ENCODE measurements at regions not wholly inside any gene's neighbourhood (a gene's known extent, or its start where the extent isn't known, plus 50 kb on each side); places are given as distances from the start of the nearest gene placed in this dataset.

DNA sequence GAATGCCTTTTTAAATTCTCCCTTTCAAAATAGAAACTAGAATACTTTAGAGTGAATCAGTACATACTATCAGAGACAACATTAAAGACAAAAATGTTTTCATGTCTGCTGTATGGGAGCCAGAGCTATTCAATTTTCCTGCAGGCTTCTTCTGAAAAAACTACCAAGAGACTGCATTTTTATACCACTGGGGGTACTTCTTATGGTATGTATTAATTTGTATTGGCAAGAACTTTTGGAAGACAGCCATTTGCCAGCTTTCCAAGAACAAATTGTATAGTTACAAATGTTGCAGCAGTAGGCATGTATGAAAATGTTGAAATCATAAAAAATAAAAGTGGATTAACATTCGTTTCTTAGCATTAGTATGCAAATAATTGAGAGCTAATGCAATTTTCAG is 1010.0 kb upstream of the CADM2 start:
- Histone ChIP-seq H3K4me1 (no peaks in the 10 kb centered on the region), H3K36me3 (no peaks in the 10 kb centered on the region), H3K9me3 (no peaks in the 10 kb centered on the region), H3K27ac (no peak overlapping the region), H3K27me3 (no peaks in the 10 kb centered on the region), H3K4me3 (no peak overlapping the region)
- TF ChIP-seq, protein P1, sequence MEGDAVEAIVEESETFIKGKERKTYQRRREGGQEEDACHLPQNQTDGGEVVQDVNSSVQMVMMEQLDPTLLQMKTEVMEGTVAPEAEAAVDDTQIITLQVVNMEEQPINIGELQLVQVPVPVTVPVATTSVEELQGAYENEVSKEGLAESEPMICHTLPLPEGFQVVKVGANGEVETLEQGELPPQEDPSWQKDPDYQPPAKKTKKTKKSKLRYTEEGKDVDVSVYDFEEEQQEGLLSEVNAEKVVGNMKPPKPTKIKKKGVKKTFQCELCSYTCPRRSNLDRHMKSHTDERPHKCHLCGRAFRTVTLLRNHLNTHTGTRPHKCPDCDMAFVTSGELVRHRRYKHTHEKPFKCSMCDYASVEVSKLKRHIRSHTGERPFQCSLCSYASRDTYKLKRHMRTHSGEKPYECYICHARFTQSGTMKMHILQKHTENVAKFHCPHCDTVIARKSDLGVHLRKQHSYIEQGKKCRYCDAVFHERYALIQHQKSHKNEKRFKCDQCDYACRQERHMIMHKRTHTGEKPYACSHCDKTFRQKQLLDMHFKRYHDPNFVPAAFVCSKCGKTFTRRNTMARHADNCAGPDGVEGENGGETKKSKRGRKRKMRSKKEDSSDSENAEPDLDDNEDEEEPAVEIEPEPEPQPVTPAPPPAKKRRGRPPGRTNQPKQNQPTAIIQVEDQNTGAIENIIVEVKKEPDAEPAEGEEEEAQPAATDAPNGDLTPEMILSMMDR (IDR thresholded peaks at IDR 0.05): no peak
- intact Hi-C loops (cut with DNase I; ENCODE audit: low total_unique reads): no loop called here
- no peak for DNase-seq

DNA sequence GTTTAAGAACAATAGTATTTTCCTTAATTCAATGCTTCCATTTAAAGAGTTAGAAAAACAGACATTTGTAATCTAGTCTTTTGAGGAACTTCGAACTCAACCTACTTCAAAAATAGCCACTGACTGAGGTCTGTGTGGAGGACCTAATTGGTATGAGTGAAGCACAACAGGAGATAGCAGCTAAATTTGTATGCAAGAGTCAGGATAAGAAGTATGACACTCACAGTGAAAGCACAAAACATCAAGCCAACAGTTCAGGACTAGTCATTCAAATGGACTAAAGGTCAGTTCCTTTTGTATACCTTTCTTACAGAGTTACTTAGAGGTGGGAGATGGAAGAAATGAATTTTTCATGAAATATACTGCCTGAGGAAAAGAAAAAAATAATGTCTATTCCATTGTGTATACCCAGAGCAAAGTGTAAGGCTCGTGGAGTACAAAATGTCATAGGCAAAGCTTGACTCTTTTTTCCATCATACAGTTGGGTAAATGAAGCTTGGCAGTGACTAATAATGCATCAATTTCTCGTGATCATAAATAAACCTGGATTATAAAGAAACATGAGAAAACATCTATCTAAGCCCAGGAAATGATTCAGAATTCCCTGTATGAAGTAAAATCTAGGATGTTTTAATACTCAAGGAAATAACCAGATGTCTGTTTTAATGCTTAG is 1005.2 kb upstream of the CADM2 start:
- no peaks in the 10 kb centered on the region for H3K27me3 ChIP-seq
- no peaks in the 10 kb centered on the region for H3K4me1 ChIP-seq
- TF ChIP-seq, protein P1 (IDR thresholded peaks at IDR 0.05): no peak
- intact Hi-C loops (cut with DNase I; ENCODE audit: low total_unique reads): no loop called here
- H3K27ac ChIP-seq: no peak overlapping the region
- H3K9me3 ChIP-seq: no peaks in the 10 kb centered on the region
- H3K36me3 ChIP-seq: no peaks in the 10 kb centered on the region
- H3K4me3 ChIP-seq: no peak overlapping the region
- DNase-seq: no peak

DNA sequence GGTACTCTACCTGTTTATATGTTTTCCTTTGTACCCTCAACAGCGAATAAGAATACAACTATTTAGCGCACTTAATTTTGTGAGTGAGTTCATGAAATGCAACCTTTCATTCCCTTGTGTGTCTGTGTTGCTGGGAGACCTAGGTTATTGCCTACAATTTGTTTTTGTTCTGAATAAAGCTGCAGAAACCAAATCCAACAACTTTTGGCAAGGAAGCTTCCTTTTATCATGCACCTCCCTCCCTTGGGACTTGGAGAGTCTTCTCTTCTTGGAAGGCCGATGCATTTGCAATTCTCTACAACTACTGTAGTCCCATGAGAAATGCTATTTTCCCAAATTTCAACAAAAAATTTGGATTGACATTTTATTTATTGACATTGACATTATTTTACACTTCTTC is 1002.4 kb upstream of the CADM2 start:
- DNase-seq: no peak
- Histone ChIP-seq H3K9me3 (no peaks in the 10 kb centered on the region), H3K36me3 (no peaks in the 10 kb centered on the region), H3K27ac (no peak overlapping the region), H3K4me1 (no peaks in the 10 kb centered on the region), H3K27me3 (no peaks in the 10 kb centered on the region), H3K4me3 (no peak overlapping the region)
- intact Hi-C loops (cut with DNase I; ENCODE audit: low total_unique reads): no loop called here
- TF ChIP-seq, protein P1 (IDR thresholded peaks at IDR 0.05): no peak

DNA sequence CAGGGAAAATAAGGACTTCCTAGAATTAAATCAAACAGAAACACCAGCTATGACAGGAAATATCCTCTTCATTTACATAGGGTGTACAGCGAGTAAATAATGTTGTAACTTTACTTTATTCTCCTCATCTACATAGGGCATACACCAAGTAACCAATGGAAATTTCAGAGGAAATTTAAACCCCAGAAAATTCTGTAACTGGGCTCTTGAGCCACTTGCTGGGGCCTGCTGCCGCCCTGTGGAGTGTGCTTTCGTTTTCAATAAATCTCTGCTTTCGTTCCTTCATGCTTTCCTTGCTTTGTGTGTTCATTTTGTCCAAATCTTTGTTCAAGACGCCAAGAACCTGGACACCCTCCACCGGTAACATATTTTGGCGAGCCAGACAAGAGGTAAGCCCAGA is 990.4 kb upstream of the CADM2 start:
- intact Hi-C loops (cut with DNase I; ENCODE audit: low total_unique reads): no loop called here
- H3K36me3 ChIP-seq: no peaks in the 10 kb centered on the region
- no peaks in the 10 kb centered on the region for H3K4me1 ChIP-seq
- TF ChIP-seq, protein P1 (IDR thresholded peaks at IDR 0.05): no peak
- no peaks in the 10 kb centered on the region for H3K27me3 ChIP-seq
- no peaks in the 10 kb centered on the region for H3K9me3 ChIP-seq
- no peak overlapping the region for H3K27ac ChIP-seq
- DNase-seq: no peak
- no peak overlapping the region for H3K4me3 ChIP-seq

DNA sequence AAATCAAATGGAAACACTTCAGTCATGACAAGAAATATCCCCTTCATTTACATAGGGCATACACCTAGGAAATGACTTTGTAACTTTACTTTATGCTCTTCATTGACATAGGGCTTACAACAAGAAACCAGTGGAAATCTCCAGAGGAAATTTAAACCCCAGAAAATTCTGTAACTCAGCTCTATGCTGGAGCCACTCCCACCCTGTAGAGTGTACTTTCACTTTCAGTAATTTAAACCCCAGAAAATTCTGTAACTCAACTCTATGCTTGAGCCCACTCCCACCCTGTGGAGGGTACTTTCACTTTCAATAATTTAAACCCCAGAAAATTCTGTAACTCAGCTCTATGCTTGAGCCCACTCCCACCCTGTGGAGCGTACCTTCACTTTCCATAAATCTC is 987.1 kb upstream of the CADM2 start:
- DNase-seq: no peak
- Histone ChIP-seq H3K4me3 (no peak overlapping the region), H3K27me3 (no peaks in the 10 kb centered on the region), H3K9me3 (no peaks in the 10 kb centered on the region), H3K27ac (no peak overlapping the region), H3K4me1 (no peaks in the 10 kb centered on the region), H3K36me3 (no peaks in the 10 kb centered on the region)
- TF ChIP-seq, protein P1 (IDR thresholded peaks at IDR 0.05): no peak
- intact Hi-C loops (cut with DNase I; ENCODE audit: low total_unique reads): no loop called here

DNA sequence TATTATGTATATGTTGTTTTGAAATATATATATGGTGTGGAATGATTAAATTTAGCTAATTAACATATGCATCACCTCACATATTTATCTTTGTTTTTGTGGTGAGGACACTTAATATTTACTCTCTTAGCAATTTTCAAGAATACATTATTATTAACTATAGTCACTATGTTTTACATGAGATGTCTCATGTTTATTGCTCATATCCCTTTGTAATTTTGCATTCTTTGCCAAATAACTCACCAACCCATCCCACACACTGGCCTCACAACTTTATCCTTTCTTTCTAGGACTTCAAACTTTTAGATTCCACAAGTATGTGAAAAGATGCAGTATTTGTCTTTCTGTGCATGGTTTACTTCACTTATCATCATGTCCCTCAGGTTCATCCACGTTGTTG is 950.2 kb upstream of the CADM2 start:
- intact Hi-C loops (cut with DNase I; ENCODE audit: low total_unique reads): no loop called here

More for the DNA sequence above, 950.2 kb upstream of the CADM2 start:
- no peaks in the 10 kb centered on the region for H3K36me3 ChIP-seq
- TF ChIP-seq, protein P1 (IDR thresholded peaks at IDR 0.05): no peak
- no peak for DNase-seq
- no peak overlapping the region for H3K4me3 ChIP-seq
- no peaks in the 10 kb centered on the region for H3K27me3 ChIP-seq
- H3K27ac ChIP-seq: no peak overlapping the region
- no peaks in the 10 kb centered on the region for H3K4me1 ChIP-seq
- H3K9me3 ChIP-seq: no peaks in the 10 kb centered on the region
